GM18517 (cell line): ENCODE measurements at regions not wholly inside any gene's neighbourhood (a gene's known extent, or its start where the extent isn't known, plus 50 kb on each side); places are given as distances from the start of the nearest gene placed in this dataset.
A peak's percentile ranks its signal among the peaks of the same experiment; 100 is the strongest.

Experiments
- ATAC-seq: cut with Tn5 transposase; IDR thresholded peaks from one replicate; pipeline ENCODE4 v1.9.1; 2021; ENCODE audit warnings: mild to moderate bottlenecking, moderate library complexity; ENCODE audit not compliant: unreplicated experiment

DNA sequence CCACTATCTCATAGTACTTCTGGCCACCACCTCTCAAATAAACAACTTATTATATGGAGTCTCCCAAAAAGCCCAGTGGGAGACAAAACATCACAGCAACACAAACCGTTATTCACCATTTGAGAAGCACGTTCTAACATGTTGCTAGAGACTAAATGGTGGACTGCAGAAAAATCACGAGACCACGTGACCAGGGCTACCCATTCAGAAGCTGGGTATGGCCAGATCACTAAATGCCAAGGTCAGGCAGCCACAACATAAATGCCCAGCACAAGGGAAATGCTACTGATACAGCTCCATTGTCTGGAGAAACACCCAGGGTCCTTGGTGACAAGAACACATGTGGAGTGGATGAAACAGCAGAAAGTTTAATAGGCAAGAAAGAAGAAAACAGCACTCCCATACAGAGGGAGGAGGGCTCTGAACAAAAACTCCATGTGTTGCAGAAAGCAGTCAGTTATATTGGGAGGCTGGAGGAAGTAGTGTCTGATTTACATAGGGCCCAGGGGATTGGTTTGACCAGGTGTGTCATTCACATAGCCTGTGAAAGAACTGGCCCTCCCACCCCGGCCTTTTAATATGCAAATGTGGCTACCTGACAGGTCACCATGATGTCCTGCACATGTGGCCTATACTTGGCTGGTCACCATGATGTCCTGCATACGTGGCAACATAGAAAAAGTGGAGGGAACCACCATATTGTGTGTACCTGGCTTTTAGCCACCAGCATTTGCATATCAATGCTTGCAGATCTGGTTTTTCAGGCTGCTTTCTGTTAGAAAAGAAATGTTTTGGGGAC, 97.2 kb downstream of the TRIM36 start:
- no peak for ATAC-seq

DNA sequence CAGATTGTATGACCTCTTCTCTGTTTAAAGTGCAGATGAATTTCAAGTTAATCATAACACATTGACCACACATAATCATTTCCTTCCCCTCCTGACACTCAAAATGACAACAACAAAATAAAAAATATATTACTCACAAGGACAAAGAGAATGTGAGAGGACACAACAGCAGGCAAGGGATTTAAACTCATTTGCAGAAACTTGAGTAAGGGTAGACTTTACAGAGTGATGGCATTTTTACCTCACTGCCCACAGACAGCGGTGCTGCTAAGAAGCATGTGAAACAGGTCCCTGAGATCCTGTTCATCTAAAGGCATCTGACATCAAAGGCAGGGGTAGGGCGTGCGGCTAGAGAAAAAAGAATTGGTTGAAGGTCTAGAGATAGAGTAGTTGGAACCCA, 99.0 kb downstream of the TRIM36 start:
- ATAC-seq = no peak

- ATAC-seq = peak; percentile 30
These were observed 100.4 kb downstream of the TRIM36 start for GRCh38 chr5:115069087-115069968.

DNA sequence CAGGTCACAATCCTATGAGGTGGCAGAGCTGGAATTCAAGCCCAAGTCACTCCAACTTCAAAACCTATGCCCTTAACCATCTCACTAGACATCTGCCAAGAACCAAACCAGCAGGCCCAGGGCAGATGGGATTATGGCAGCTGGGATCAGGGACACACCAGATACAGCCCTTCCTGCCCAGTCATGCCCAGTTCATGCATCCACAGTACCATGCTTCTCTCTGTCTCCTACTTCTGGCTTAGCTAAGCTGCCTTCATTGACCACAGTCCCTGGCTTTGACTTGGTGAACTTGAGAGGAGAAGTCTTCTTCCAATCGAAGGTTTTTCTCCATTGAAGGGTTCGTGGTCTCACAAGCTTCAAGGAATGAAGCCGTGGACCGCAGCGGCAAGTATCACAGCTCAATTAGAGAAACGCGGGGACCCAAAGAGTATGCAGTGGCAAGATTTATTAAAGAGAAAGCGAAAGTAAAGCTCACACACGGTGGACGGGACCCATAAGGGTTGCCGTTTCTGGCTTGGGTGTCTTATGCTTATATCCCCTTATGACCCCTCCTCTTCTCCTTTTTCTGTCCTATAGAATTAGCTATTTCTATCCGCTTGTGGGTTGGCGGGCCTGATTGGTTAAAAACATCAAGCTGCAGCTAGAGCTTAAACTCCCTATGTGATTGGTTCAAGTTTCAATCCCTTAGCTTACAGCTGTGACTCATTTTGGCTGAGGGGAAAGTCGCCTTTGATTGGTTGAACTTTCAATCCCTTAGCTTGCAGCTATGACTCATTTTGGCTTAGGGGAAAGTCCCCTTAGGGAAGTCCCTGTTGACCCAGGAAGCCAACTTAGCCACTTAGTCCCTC, 101.2 kb downstream of the TRIM36 start:
- ATAC-seq = peak; percentile 71

GRCh38 chr5:115064380-115064779, 105.3 kb downstream of the TRIM36 start:
- no peak for ATAC-seq

DNA sequence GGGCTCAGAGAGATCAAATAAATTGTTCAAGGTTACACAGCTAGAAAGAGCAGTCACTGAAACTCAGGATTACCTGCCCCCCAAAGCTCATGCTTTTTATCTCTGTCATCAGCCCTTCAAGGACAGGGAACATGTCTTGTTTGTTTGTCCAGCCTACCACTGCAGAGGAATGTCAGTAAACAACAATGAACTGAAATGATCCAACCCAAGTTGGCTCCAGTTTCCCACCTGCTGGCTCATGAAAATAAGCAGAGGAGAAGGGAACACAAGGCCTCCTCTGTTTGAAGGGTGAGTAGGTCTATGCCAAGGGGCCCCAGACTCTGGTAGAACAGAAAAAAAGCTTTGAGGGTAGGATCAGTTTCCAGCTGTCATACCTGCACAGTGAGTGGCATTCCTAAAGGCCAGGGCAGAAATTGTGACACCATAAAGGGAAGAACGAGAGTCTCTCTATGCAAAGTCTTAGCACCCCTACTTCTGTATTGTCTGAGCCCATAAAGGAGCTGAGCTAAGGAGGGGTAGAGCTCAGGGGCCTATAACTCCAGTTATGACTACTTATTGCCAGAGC, 115.2 kb downstream of the TRIM36 start:
- ATAC-seq = no peak

- ATAC-seq = no peak
These were observed 116.8 kb downstream of the TRIM36 start for GRCh38 chr5:115052948-115053347.

DNA sequence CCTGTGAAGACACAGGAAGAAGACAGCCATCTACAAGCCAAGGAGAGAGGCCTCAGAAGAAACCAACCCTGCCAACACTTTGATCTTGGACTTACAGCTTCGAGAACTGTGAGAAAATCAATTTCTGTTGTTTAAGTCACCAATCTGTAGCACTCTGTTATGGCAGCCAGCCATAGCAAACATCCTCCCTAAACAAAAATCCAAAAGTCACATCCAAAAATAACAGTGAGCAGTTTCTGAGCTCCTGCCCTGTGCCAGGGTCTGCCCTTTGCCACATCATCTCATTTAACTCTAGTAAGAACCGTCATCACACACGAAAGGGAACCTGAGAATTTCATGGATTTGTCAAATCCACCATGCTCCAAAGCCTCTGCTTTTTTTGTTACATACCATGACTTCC, 118.8 kb downstream of the TRIM36 start:
- ATAC-seq = no peak

DNA sequence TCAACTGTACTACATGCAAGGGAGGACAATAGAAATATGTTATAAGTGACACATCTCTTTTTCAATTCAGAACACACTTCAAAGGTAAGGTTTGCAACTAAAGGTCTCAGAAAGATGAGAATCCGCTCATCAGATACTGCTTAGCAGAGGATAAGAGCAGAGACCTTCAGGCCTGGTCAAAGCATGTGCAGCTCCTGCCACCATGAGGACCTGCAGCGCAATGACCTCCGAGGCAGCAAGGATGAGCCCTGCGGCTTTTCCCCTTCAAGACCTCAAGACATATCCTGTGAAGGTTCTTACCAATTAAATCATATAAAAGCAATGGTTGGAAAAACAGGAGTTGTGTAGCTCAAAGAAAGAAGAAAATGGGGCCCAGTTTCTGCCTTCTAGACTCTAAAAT, 135.8 kb downstream of the TRIM36 start:
- ATAC-seq = no peak

- no peak for ATAC-seq
These were observed 141.2 kb downstream of the TRIM36 start for GRCh38 chr5:115028557-115028956.

- no peak for ATAC-seq
These were observed 144.8 kb downstream of the TRIM36 start for GRCh38 chr5:115024922-115025321.

DNA sequence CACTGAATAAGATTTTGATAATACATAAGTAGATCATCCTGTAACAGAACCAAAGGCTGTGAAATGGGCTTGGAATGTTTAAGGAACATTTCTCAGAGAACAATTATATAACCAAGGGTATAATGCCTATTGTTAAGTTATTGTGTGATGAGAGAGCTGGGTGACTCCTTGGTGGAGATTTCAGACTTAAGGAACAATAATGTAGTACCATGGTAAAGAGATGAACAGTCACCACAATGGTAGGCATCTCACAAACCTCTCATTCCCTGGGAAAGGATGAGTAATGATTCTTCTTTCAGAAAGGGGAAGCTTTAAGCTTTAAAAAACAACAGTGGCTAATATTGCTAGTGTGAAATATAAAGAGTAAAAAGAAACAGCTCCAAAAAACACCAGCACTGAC, 147.4 kb downstream of the TRIM36 start:
- no peak for ATAC-seq

DNA sequence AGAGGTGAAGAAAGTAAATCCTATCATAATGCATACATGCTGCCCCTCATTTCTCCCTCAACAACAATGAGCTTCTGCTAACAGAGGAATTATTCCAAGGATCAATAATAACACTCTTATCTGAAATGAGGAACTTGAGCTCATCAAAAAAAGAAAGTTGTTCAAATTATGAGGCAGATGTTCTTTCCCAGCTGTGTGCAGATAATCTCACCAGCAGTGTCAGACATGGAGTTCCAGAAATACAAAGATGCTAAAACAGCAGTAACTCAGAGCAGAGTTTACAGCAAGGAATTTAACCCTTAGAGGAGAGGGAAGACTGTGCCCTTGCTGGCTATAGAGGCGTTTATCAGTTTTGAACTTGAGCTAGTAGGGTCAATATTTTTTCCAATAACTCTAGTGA, 153.1 kb downstream of the TRIM36 start:
- no peak for ATAC-seq

GRCh38 chr5:114999176-114999575, 170.5 kb downstream of the TRIM36 start:
- no peak for ATAC-seq

DNA sequence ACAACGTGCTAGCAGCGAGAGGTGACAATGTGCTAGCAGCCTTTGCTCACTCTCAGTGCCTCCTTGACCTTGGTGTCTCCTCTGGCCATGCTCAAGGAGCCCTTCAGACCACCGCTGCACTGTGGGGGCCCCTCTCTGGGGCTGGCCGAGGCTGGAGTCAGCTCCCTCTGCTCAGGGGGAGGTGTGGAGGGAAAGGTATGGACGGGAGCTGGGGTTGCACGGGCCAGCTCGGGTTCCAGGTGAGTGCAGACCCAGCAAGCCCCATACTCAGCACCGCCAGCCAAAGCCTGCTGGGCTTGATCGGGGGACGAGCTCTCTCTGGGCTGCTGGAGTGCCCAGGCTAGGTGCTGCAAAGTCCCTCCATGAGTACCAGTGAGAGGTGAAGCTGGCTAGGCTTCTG, 180.2 kb downstream of the TRIM36 start:
- ATAC-seq = no peak

GRCh38 chr5:114988096-114988495, 181.6 kb downstream of the TRIM36 start:
- no peak for ATAC-seq

DNA sequence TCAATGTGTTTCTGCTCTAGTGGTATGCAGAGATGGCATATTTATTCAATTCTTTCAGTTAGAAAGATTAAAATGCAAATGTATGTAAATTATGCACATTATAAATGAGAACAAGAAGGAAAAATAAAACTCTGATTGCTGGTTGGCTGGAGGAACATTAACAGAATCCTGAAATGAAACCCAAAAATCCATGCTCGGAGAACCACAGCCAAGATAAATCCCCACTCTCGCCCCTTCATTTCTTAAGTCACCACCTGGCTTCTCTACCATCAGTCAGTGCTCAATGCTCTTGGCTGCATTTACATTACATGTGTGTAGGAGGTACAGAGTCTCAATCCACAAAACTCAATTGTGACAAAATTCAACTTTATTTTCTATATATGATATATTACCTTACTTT, 184.9 kb downstream of the TRIM36 start:
- no peak for ATAC-seq

- no peak for ATAC-seq
These were observed 188.6 kb downstream of the TRIM36 start for GRCh38 chr5:114981111-114981510.

GRCh38 chr5:114977979-114978573, 191.6 kb downstream of the TRIM36 start:
- ATAC-seq = no peak

DNA sequence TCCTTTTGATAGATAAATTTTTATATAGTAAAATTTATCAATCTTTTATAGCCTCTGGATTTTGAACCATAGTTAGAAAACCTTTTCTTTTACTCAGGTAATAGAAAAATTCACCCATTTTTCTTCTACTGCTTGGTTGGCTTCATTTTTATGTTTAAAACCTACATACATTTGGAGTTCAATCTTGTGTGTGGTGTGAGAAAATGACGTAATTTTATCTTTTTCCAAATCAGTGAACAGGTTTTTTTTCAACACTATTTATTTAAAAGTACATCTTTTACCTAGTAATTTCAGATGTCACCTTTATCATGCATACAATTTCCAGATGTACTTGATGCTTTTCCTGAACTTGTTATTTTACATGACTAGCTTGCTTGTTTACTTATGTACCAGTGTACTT, 200.2 kb downstream of the TRIM36 start:
- no peak for ATAC-seq
